PC-3 (cell line): ENCODE measurements at regions not wholly inside any gene's neighbourhood (a gene's known extent, or its start where the extent isn't known, plus 50 kb on each side); places are given as distances from the start of the nearest gene placed in this dataset.

Experiments
- EZH2 ChIP-seq: fragments of 300-600 bp; sonication (generic); IDR thresholded peaks from one replicate; pipeline ENCODE4 v1.6.1; 2017; ENCODE audit warnings: antibody characterized with exemption, mild to moderate bottlenecking, low read length; ENCODE audit not compliant: unreplicated experiment
- TF ChIP-seq, protein P1 (sequence below): fragments of 300-600 bp; sonication (generic); conservative IDR thresholded peaks from 2 replicates; pipeline ENCODE4 v1.5.1; 2017; ENCODE audit warnings: antibody characterized with exemption, low read depth, mild to moderate bottlenecking, low read length

DNA sequence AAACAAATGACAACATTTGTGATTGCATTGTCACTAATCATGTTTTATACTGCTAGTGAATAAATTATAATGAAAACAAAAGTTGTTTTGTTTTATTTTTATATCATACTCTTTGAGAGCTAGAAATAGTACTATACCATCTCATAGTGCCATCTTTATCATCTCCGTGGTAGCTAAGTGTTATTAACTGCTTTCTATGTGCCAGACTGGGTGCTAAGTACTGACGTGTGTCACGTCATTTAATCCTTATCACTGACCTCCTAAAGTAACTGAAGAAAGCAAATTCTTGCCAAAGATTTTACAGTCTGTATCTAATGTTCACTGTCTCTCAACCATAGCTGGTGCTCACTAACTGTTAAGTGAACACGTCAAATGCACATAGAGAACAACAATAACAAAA lies 99.5 kb upstream of the CNTN3 start:
- TF ChIP-seq, protein P1, sequence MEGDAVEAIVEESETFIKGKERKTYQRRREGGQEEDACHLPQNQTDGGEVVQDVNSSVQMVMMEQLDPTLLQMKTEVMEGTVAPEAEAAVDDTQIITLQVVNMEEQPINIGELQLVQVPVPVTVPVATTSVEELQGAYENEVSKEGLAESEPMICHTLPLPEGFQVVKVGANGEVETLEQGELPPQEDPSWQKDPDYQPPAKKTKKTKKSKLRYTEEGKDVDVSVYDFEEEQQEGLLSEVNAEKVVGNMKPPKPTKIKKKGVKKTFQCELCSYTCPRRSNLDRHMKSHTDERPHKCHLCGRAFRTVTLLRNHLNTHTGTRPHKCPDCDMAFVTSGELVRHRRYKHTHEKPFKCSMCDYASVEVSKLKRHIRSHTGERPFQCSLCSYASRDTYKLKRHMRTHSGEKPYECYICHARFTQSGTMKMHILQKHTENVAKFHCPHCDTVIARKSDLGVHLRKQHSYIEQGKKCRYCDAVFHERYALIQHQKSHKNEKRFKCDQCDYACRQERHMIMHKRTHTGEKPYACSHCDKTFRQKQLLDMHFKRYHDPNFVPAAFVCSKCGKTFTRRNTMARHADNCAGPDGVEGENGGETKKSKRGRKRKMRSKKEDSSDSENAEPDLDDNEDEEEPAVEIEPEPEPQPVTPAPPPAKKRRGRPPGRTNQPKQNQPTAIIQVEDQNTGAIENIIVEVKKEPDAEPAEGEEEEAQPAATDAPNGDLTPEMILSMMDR = no peak
- no peak for TF ChIP-seq EZH2
